Karpas-422 (cell line): ENCODE measurements at regions not wholly inside any gene's neighbourhood (a gene's known extent, or its start where the extent isn't known, plus 50 kb on each side); places are given as distances from the start of the nearest gene placed in this dataset.

ENCODE experiments used
- DNase-seq: peaks from one replicate; pipeline ENCODE4 v3.0.0-alpha.2; 2015
- H2AFZ ChIP-seq: fragments of 200-600 bp; sonication (generic); 2 replicates; pipeline ENCODE4 v1.6.1; 2014; ENCODE audit warnings: antibody characterized with exemption, low read length, mixed read lengths
- H3K27ac ChIP-seq: fragments of 200-600 bp; sonication (generic); 2 replicates; pipeline ENCODE4 v1.5.1; 2014; ENCODE audit warnings: mild to moderate bottlenecking, low read length, moderate library complexity
- H3K27me3 ChIP-seq: fragments of 200-600 bp; sonication (generic); 2 replicates; pipeline ENCODE4 v1.6.1; 2014; ENCODE audit warnings: low read length, mixed read lengths
- H3K36me3 ChIP-seq: fragments of 200-600 bp; sonication (generic); 2 replicates; pipeline ENCODE4 v1.6.1; 2014; ENCODE audit warnings: low read length, mixed read lengths; ENCODE audit not compliant: insufficient read depth
- H3K4me1 ChIP-seq: fragments of 200-600 bp; sonication (generic); 2 replicates; pipeline ENCODE4 v1.6.1; 2014; ENCODE audit warnings: mild to moderate bottlenecking, low read length, mixed read lengths
- H3K4me2 ChIP-seq: fragments of 200-600 bp; sonication (generic); 2 replicates; pipeline ENCODE4 v1.6.1; 2014; ENCODE audit warnings: low read length, low read depth, mild to moderate bottlenecking; ENCODE audit not compliant: poor library complexity, severe bottlenecking
- H3K4me3 ChIP-seq: fragments of 200-600 bp; sonication (generic); 2 replicates; pipeline ENCODE4 v1.5.1; 2014; ENCODE audit warnings: mild to moderate bottlenecking, antibody characterized with exemption, low read length, mixed read lengths
- H3K79me2 ChIP-seq: fragments of 200-600 bp; sonication (generic); 2 replicates; pipeline ENCODE4 v1.6.1; 2014; ENCODE audit warnings: mild to moderate bottlenecking, low read length, mixed read lengths
- H3K9ac ChIP-seq: fragments of 200-600 bp; sonication (generic); 2 replicates; pipeline ENCODE4 v1.6.0; 2014; ENCODE audit warnings: low read length
- H3K9me2 ChIP-seq: fragments of 200-600 bp; sonication (generic), shearing (Covaris generic); replicated peaks from 2 replicates; pipeline ENCODE4 v1.6.0; 2014; ENCODE audit warnings: mild to moderate bottlenecking, low read length, moderate library complexity; ENCODE audit not compliant: insufficient read depth
- H3K9me3 ChIP-seq: fragments of 300-700, 200-600 bp; sonication (generic); 2 replicates; pipeline ENCODE4 v1.6.1; 2014; ENCODE audit warnings: low read length, mixed read lengths
- H4K20me1 ChIP-seq: fragments of 200-600 bp; sonication (generic); 2 replicates; pipeline ENCODE4 v1.6.1; 2014; ENCODE audit warnings: mild to moderate bottlenecking, antibody characterized with exemption, low read length, low read depth; ENCODE audit not compliant: insufficient read depth

GRCh38 chr17:63345611-63346010, 100.5 kb downstream of the CYB561 start:
- Histone ChIP-seq H3K4me1 (no peaks in the 10 kb centered on the region), H3K9me3 (no peaks in the 10 kb centered on the region), H3K36me3 (no peaks in the 10 kb centered on the region), H3K4me3 (no peak overlapping the region), H3K9ac (no peak overlapping the region), H3K27ac (no peak overlapping the region), H4K20me1 (no peaks in the 10 kb centered on the region), H3K27me3 (no peaks in the 10 kb centered on the region), H3K9me2 (no peaks in the 10 kb centered on the region), H2AFZ (no peak overlapping the region), H3K79me2 (no peaks in the 10 kb centered on the region), H3K4me2 (no peak overlapping the region)
- DNase-seq = no peak

GRCh38 chr17:63347475-63347874, 98.6 kb downstream of the CYB561 start:
- Histone ChIP-seq H3K9me3 (no peaks in the 10 kb centered on the region), H3K27me3 (no peaks in the 10 kb centered on the region), H3K4me1 (no peaks in the 10 kb centered on the region), H4K20me1 (no peaks in the 10 kb centered on the region), H3K9me2 (no peaks in the 10 kb centered on the region), H3K36me3 (no peaks in the 10 kb centered on the region), H3K9ac (no peak overlapping the region), H3K4me2 (no peak overlapping the region), H2AFZ (no peak overlapping the region), H3K27ac (no peak overlapping the region), H3K4me3 (no peak overlapping the region), H3K79me2 (no peaks in the 10 kb centered on the region)
- no peak for DNase-seq

- H3K27ac ChIP-seq = no peak overlapping the region
- H3K4me2 ChIP-seq = no peak overlapping the region
- H4K20me1 ChIP-seq = no peaks in the 10 kb centered on the region
- DNase-seq = no peak
- H3K4me3 ChIP-seq = no peak overlapping the region
- H3K27me3 ChIP-seq = no peaks in the 10 kb centered on the region
- H3K36me3 ChIP-seq = no peaks in the 10 kb centered on the region
- H2AFZ ChIP-seq = no peak overlapping the region
- no peaks in the 10 kb centered on the region for H3K9me2 ChIP-seq
- no peak overlapping the region for H3K9ac ChIP-seq
- H3K4me1 ChIP-seq = no peaks in the 10 kb centered on the region
- no peaks in the 10 kb centered on the region for H3K9me3 ChIP-seq
- H3K79me2 ChIP-seq = no peaks in the 10 kb centered on the region
These were observed 96.6 kb downstream of the CYB561 start for GRCh38 chr17:63349478-63350000.

GRCh38 chr17:63350364-63350763, 95.7 kb downstream of the CYB561 start:
- Histone ChIP-seq H3K27me3 (no peaks in the 10 kb centered on the region), H3K36me3 (no peaks in the 10 kb centered on the region), H3K9me2 (no peaks in the 10 kb centered on the region), H3K4me1 (no peaks in the 10 kb centered on the region), H3K9me3 (no peaks in the 10 kb centered on the region), H3K4me2 (no peak overlapping the region), H3K4me3 (no peak overlapping the region), H3K27ac (no peak overlapping the region), H4K20me1 (no peaks in the 10 kb centered on the region), H2AFZ (no peak overlapping the region), H3K9ac (no peak overlapping the region), H3K79me2 (no peaks in the 10 kb centered on the region)
- DNase-seq = no peak

- H3K4me1 ChIP-seq = no peaks in the 10 kb centered on the region
These were observed 91.8 kb downstream of the CYB561 start for GRCh38 chr17:63354256-63354655.

GRCh38 chr17:63356337-63356757, 89.8 kb downstream of the CYB561 start:
- H3K79me2 ChIP-seq = no peaks in the 10 kb centered on the region
- H2AFZ ChIP-seq = no peak overlapping the region
- no peak overlapping the region for H3K4me2 ChIP-seq
- H3K9me3 ChIP-seq = no peaks in the 10 kb centered on the region
- no peaks in the 10 kb centered on the region for H3K36me3 ChIP-seq
- H4K20me1 ChIP-seq = no peaks in the 10 kb centered on the region
- DNase-seq = no peak
- H3K4me3 ChIP-seq = no peak overlapping the region
- no peak overlapping the region for H3K27ac ChIP-seq
- no peaks in the 10 kb centered on the region for H3K9me2 ChIP-seq
- no peaks in the 10 kb centered on the region for H3K4me1 ChIP-seq
- H3K27me3 ChIP-seq = no peaks in the 10 kb centered on the region
- no peak overlapping the region for H3K9ac ChIP-seq

More at GRCh38 chr17:63354256-63354655, 91.8 kb downstream of the CYB561 start:
- Histone ChIP-seq H3K27ac (no peak overlapping the region), H3K9me2 (no peaks in the 10 kb centered on the region), H3K9ac (no peak overlapping the region), H3K27me3 (no peaks in the 10 kb centered on the region), H3K9me3 (no peaks in the 10 kb centered on the region), H3K36me3 (no peaks in the 10 kb centered on the region), H3K4me3 (no peak overlapping the region), H3K4me2 (no peak overlapping the region), H3K79me2 (no peaks in the 10 kb centered on the region), H2AFZ (no peak overlapping the region), H4K20me1 (no peaks in the 10 kb centered on the region)
- DNase-seq = no peak

- H3K79me2 ChIP-seq = no peaks in the 10 kb centered on the region
- H3K27me3 ChIP-seq = no peaks in the 10 kb centered on the region
- no peaks in the 10 kb centered on the region for H3K4me1 ChIP-seq
- H2AFZ ChIP-seq = no peak overlapping the region
- H3K9me3 ChIP-seq = no peaks in the 10 kb centered on the region
- no peaks in the 10 kb centered on the region for H4K20me1 ChIP-seq
- no peaks in the 10 kb centered on the region for H3K9me2 ChIP-seq
- H3K36me3 ChIP-seq = no peaks in the 10 kb centered on the region
- no peak overlapping the region for H3K4me2 ChIP-seq
- no peak overlapping the region for H3K9ac ChIP-seq
- no peak for DNase-seq
- H3K4me3 ChIP-seq = no peak overlapping the region
- no peak overlapping the region for H3K27ac ChIP-seq
These were observed 87.8 kb downstream of the CYB561 start for GRCh38 chr17:63358111-63358839.

GRCh38 chr17:63358956-63359355, 87.2 kb downstream of the CYB561 start:
- no peaks in the 10 kb centered on the region for H3K9me3 ChIP-seq
- H3K4me2 ChIP-seq = no peak overlapping the region
- H3K27ac ChIP-seq = no peak overlapping the region
- H3K4me3 ChIP-seq = no peak overlapping the region
- no peak overlapping the region for H2AFZ ChIP-seq
- no peaks in the 10 kb centered on the region for H4K20me1 ChIP-seq
- no peaks in the 10 kb centered on the region for H3K9me2 ChIP-seq
- no peak overlapping the region for H3K9ac ChIP-seq
- H3K79me2 ChIP-seq = no peaks in the 10 kb centered on the region
- no peaks in the 10 kb centered on the region for H3K27me3 ChIP-seq
- no peaks in the 10 kb centered on the region for H3K4me1 ChIP-seq
- no peaks in the 10 kb centered on the region for H3K36me3 ChIP-seq
- DNase-seq = no peak
